Kidney epithelial cell (primary cell): ENCODE measurements at regions not wholly inside any gene's neighbourhood (a gene's known extent, or its start where the extent isn't known, plus 50 kb on each side); places are given as distances from the start of the nearest gene placed in this dataset.

Experiments
- DNase-seq: peaks from one replicate; pipeline ENCODE4 v3.0.0-alpha.2; 2010; ENCODE audit warnings: low read depth
- H3K27me3 ChIP-seq: 2 replicates; pipeline ENCODE4 v1.6.0; 2011; ENCODE audit warnings: low read length; ENCODE audit not compliant: control insufficient read depth, insufficient read depth
- H3K36me3 ChIP-seq: 2 replicates; pipeline ENCODE4 v1.5.1; 2011; ENCODE audit warnings: low read length; ENCODE audit not compliant: control insufficient read depth, insufficient read depth
- H3K4me3 ChIP-seq: 2 replicates; pipeline ENCODE4 v1.5.1; 2011; ENCODE audit warnings: low read depth, mild to moderate bottlenecking, control low read depth, low read length
- CTCF ChIP-seq: IDR thresholded peaks from 2 replicates; pipeline ENCODE4 v1.5.1; 2011; ENCODE audit warnings: mild to moderate bottlenecking, moderate library complexity, low read length, control low read depth, inconsistent platforms; ENCODE audit not compliant: insufficient read depth, poor library complexity, severe bottlenecking

GRCh38 chr20:17097603-17098002, 129.2 kb upstream of the PCSK2 start:
- no peak overlapping the region for H3K4me3 ChIP-seq
- no peak for TF ChIP-seq CTCF
- H3K36me3 ChIP-seq = no peaks in the 10 kb centered on the region
- no peak for DNase-seq
- H3K27me3 ChIP-seq = no peaks in the 10 kb centered on the region

GRCh38 chr20:17100506-17100905, 126.3 kb upstream of the PCSK2 start:
- Histone ChIP-seq H3K36me3 (no peaks in the 10 kb centered on the region), H3K4me3 (no peak overlapping the region), H3K27me3 (no peaks in the 10 kb centered on the region)
- no peak for TF ChIP-seq CTCF
- no peak for DNase-seq

- no peak for DNase-seq
- H3K27me3 ChIP-seq = no peaks in the 10 kb centered on the region
- H3K4me3 ChIP-seq = no peak overlapping the region
- no peaks in the 10 kb centered on the region for H3K36me3 ChIP-seq
- no peak for TF ChIP-seq CTCF
These were observed 119.7 kb upstream of the PCSK2 start for GRCh38 chr20:17107127-17107526.

GRCh38 chr20:17108896-17109295, 117.9 kb upstream of the PCSK2 start:
- H3K27me3 ChIP-seq = no peaks in the 10 kb centered on the region
- H3K4me3 ChIP-seq = no peak overlapping the region
- no peak for DNase-seq
- TF ChIP-seq CTCF = no peak
- no peaks in the 10 kb centered on the region for H3K36me3 ChIP-seq

- no peak overlapping the region for H3K4me3 ChIP-seq
- TF ChIP-seq CTCF = no peak
- H3K27me3 ChIP-seq = no peaks in the 10 kb centered on the region
- H3K36me3 ChIP-seq = no peaks in the 10 kb centered on the region
- no peak for DNase-seq
These were observed 117.5 kb upstream of the PCSK2 start for GRCh38 chr20:17109307-17109706.

- Histone ChIP-seq H3K4me3 (no peak overlapping the region), H3K36me3 (no peaks in the 10 kb centered on the region), H3K27me3 (no peaks in the 10 kb centered on the region)
- no peak for DNase-seq
- TF ChIP-seq CTCF = no peak
These were observed 98.6 kb upstream of the PCSK2 start for GRCh38 chr20:17128206-17128605.
